Activated CD4-positive, alpha-beta T cell treated with anti-CD3 and anti-CD28 coated beads, Interleukin-10, Interleukin-2, amounts not matched to agents 100 ng/mL and 50 ng/mL, durations not matched to agents 16 hours and 8 hours (primary cell): ENCODE measurements at regions not wholly inside any gene's neighbourhood (a gene's known extent, or its start where the extent isn't known, plus 50 kb on each side); places are given as distances from the start of the nearest gene placed in this dataset.

Experiments
- DNase-seq: peaks from one replicate; pipeline ENCODE4 v3.0.0-alpha.2; 2020

DNA sequence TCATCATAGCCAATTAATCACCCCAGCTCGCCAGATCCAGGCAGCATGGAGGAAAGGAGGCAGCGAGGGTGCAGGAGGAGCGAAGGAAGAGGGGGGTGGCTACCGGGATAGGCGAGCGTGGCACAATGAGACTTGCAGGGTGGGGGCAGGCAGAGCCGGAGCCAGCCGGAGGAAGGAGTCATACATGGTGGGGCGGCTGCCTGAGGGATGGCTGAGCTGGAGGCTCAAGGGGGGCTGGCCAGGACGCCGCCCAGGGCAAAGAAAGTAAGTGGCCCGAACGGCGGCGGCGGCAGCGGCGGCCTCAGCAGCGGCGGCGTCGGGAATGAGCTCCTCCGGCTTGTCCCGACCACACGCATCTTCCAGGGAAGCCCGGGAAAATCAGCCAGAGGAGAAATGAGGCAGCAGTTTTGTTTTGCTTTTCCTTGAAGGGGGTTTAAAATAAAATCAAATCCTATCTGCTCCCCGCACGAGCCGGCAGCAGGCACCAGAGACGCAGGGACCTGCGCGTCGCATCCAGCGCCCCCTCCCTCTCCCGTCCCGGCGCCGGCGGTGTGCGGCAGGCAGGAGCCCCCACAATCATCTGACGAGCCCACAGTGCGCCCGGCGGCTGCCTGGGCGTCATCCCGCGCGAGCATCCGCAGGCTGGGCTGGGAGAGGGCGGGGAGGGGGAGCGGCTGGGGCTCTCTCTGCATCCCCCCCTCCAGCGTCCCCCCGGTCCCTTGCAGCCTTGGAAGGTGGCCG is 263.6 kb downstream of the CTTN start:
- no peak for DNase-seq

- no peak for DNase-seq
Measured at GRCh38 chr11:70662691-70663098, 264.4 kb downstream of the CTTN start.

- no peak for DNase-seq
Measured at GRCh38 chr11:70663815-70664214, 265.5 kb downstream of the CTTN start.

GRCh38 chr11:70666311-70666710 is 268.0 kb downstream of the CTTN start:
- no peak for DNase-seq

DNA sequence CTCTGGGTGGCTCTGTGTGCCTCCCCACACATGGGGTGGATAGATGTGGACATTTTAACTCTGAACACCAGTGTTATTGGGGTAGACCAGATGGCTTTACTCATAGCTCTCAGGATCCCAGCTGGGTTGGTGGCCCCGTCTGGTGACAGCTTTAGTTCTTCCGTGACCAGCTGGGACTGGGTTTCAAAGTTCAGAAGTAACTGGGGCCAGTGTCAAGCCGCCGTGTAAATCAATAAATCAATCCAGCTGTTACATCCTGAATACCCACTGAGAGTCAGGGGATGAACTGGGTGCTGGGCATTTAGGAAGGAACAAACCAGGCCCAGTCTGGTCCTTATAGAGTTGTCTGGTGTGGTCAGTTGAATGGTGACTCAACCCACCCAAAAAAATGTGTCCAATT is 269.4 kb downstream of the CTTN start:
- DNase-seq = no peak

- DNase-seq = no peak
Measured at GRCh38 chr11:70668204-70669202, 270.2 kb downstream of the CTTN start.

- DNase-seq = no peak
Measured at GRCh38 chr11:70669281-70669680, 271.0 kb downstream of the CTTN start.

DNA sequence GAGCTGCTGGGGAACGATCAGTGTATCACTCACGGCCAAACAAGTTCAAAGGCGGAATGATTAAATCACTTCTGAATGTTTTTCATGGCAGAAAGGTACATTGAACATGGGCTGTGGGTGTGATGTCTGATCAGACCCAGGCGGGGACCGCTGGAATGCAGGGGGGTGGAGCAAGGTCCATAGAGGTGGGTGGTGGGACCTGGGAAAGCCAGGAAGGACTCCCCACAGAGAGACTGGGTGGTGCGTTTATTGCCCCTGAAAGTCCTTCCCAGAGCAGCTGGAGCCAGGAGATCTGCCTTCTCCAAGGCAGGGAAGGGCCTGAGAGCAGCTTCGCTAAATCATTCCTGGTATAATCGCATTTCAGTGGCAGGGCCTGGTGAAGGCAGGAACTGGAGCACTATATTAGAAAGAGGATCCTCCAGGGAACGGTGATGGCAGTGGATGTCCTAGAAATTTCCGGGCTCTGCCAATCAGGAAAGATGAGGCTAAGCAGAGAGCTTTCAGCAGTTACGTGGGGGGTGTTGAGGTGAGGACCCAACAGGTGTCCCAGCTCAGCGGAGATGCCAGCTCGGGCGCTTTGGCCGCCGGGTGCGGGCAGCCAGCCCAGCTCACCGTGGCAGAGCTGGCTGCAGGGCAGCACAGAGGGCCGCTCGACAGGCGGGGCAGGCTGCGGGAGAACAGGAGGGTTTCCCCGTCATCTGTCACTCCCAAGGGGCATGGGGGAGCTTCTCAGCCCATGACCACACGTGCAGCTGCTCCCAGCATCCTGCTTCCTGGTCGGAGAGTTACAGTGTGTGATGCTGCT is 271.7 kb downstream of the CTTN start:
- DNase-seq = no peak

DNA sequence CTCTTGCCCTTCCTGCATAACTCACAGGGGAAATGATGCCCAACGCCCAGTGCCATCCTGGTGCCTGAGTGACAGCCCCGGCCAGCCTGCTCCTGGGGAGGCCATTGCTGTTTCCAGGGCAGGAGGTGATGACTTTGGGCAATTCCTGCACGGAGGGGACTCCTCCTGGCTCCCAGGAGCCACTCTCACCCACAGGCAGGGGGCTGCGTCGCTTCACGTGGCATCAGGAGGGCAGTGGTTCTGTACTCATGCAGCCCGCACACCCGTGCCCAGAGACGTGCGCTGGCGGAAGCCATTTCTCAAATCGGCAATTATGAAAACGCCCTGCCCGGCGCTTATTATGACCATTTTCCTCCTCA is 272.3 kb downstream of the CTTN start:
- DNase-seq = no peak

- DNase-seq = no peak
Measured at GRCh38 chr11:70671083-70671482, 272.8 kb downstream of the CTTN start.

DNA sequence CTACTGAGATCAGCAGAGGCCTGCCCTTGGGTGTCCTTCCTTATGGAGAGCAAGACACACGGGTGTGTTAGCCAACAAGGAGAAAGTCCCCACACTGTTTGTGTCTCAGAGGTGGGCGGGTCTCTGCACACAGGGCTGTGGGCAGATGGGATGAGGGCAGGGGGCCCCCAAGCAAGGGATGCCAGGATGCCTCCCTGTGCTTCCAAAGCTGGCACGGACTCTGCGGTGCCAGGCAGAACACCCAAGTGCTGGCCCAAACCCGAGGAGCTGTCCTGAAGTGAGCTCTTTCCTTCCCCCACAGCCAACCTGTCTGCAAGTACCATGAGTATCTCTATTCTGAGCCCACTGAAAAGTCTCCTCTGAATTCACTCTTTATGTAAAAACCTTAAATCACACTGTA is 273.3 kb downstream of the CTTN start:
- no peak for DNase-seq

- no peak for DNase-seq
Measured at GRCh38 chr11:70672991-70673653, 274.8 kb downstream of the CTTN start.

- DNase-seq = no peak
Measured at GRCh38 chr11:70674605-70675004, 276.3 kb downstream of the CTTN start.

- DNase-seq = no peak
Measured at GRCh38 chr11:70675697-70676374, 277.5 kb downstream of the CTTN start.

- no peak for DNase-seq
Measured at GRCh38 chr11:70677232-70677916, 279.0 kb downstream of the CTTN start.

DNA sequence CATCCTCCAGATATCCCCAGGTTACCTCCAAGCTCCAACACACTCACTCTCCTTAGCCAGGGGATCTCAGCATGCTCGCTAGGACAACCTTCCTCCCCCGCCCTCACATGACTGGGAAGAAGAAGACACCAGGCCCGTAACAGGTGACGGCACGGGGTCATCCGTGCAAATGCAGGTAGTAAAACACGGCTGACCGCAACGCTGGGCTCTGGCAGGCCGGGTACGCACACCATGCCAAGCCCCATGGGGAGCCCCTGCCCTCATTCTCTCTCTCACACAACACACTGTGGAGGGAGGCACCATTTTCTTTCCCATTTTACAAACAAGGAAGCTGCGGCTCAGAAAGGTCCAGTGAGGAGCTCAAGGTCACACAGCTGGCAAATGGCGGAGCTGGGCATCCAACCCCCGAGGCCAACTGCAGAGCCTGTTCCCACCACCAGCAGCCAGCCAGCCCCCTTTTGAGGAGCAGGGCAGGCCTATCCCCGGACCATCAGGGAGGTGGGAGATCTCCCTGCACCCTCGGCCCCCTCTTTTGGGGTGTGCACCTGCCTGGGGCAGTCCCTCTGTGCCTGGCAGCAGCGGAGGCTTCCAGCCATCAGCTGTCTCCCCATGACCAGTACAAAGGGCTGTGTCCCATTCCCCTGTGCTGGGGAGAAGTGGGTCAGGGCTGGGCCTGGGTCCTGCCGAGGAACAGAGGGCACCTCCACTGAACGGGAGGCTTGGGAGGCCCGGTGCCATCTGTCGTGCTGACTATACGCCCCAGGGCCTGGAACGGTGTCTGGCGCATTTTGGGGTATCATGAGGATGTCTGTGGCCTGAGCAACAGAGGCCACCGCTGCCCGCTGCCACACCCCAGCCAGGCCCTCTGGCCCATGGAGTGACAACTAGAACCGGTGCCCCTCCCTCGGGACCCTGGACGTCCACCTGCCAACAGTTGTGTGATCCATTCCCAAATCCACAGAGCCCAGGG is 280.9 kb downstream of the CTTN start:
- no peak for DNase-seq

GRCh38 chr11:70680781-70681281 is 282.5 kb downstream of the CTTN start:
- DNase-seq = peak; percentile 31

DNA sequence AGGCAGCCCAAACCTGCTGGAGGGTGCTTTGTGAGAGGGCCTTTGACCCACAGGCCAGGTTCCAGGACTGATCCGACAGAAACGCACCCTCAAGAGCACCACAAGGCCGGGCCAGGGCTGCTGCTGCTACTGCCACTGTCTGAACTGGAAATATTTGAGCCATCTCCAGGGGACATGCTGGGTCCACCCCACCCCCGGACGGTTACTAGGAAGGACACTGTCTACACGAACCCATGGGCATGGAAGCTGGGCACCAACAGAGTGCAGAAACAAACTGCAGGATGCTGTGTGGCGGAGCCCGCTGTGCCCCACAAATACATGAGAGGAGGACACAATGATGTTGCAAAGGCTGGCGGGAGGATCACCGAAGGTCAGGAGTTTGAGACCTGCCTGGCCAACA is 283.7 kb downstream of the CTTN start:
- no peak for DNase-seq

DNA sequence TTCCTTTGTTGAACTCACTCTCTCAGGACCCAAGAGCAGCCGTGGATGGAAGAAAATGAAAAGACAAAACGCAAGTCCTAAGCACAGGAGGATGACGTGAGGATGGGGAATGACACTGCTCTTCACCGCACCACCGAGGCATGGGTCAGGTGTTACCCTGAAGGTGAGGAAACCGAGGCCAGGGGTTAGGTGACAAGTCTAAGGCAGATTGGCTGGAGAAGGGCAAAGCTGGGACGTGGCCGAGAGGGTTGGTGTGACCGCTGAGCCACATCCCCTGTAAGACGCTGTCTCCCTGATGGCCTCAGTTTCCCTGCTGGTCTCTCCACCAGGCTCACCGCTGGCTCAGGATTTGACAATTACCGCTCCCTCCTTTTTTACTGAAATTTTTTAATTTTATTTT is 284.4 kb downstream of the CTTN start:
- DNase-seq = no peak

DNA sequence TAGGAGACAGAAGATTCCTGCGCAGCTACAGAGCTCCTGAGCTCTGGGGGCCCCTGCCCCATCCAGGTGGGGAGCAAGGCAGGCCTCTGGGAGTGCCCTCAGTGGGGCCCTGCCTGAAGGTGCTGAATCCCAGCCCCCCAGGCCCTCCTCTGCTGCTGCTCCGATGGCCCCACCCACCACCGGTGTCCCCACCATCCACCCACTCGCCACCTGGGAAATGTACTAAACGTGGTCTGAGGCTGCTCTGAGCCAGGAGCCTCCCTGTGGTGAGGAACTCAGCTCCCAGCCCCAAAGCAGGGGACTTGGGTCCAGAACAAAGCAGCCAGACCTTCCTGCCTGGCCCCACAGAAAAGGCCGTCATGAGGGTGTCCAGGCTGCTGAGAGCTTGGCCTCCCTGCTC is 289.4 kb downstream of the CTTN start:
- no peak for DNase-seq
